WTC11 (cell line): ENCODE measurements at regions not wholly inside any gene's neighbourhood (a gene's known extent, or its start where the extent isn't known, plus 50 kb on each side); places are given as distances from the start of the nearest gene placed in this dataset.

ENCODE experiments used
- ATAC-seq: fragments of 200-7000 bp; cut with Tn5 transposase; 2 replicates; pipeline ENCODE4 v1.10.0; 2021; ENCODE audit warnings: mild to moderate bottlenecking, moderate library complexity
- CTCF ChIA-PET: fragments of 300-600 bp; sonication (Branson Sonifier 250); formaldehyde crosslinking; loops from one replicate; lab custom pipeline; 2021; ENCODE audit warnings: antibody characterized with exemption; lab: Charles Lee
- POLR2A ChIA-PET: fragments of 350-600 bp; sonication (Branson Sonifier 250); formaldehyde crosslinking; loops from one replicate; lab custom pipeline; 2021; ENCODE audit warnings: antibody characterized with exemption; lab: Charles Lee
- DNase-seq: peaks from one replicate; pipeline ENCODE4 v3.0.0; 2021; ENCODE audit warnings: low spot score
- H3K27ac Mint-ChIP-seq: 2 replicates; pipeline ENCODE4 v1.8.0; 2021; ENCODE audit warnings: mixed read lengths
- H3K27me3 Mint-ChIP-seq: 2 replicates; pipeline ENCODE4 v1.8.0; 2021; ENCODE audit warnings: low read depth, mild to moderate bottlenecking, moderate library complexity, mixed read lengths
- H3K36me3 Mint-ChIP-seq: 2 replicates; pipeline ENCODE4 v1.8.0; 2021; ENCODE audit warnings: mixed read lengths
- H3K4me1 Mint-ChIP-seq: 2 replicates; pipeline ENCODE4 v1.8.0; 2022; ENCODE audit warnings: mixed read lengths
- H3K4me3 Mint-ChIP-seq: 2 replicates; pipeline ENCODE4 v1.8.0; 2021; ENCODE audit warnings: mild to moderate bottlenecking, moderate library complexity, mixed read lengths
- H3K9me3 Mint-ChIP-seq: 2 replicates; pipeline ENCODE4 v1.8.0; 2021; ENCODE audit warnings: mixed read lengths
- AR ChIP-seq: fragments of 250-450 bp; sonication (Bioruptor Pico); IDR thresholded peaks from 2 replicates; pipeline ENCODE4 v1.9.0; 2021; ENCODE audit warnings: mild to moderate bottlenecking
- CBFB ChIP-seq: sonication (generic); formaldehyde crosslinking; IDR thresholded peaks from 2 replicates; pipeline ENCODE4 v1.8.1; 2022; ENCODE audit warnings: mild to moderate bottlenecking, low read depth, missing genetic modification reagents
- E2F1 ChIP-seq: sonication (generic); formaldehyde crosslinking; IDR thresholded peaks from 2 replicates; pipeline ENCODE4 v1.8.0; 2022; ENCODE audit warnings: mild to moderate bottlenecking, missing genetic modification reagents
- E2F5 ChIP-seq: sonication (generic); formaldehyde crosslinking; IDR thresholded peaks from 2 replicates; pipeline ENCODE4 v1.8.1; 2022; ENCODE audit warnings: mild to moderate bottlenecking, moderate library complexity, missing genetic modification reagents
- ESRRA ChIP-seq: sonication (generic); formaldehyde crosslinking; IDR thresholded peaks from 2 replicates; pipeline ENCODE4 v1.8.1; 2022; ENCODE audit warnings: mild to moderate bottlenecking, missing genetic modification reagents, borderline replicate concordance
- ETV6 ChIP-seq: sonication (generic); formaldehyde crosslinking; IDR thresholded peaks from 2 replicates; pipeline ENCODE4 v1.8.1; 2022; ENCODE audit warnings: mild to moderate bottlenecking, missing genetic modification reagents
- HMGXB4 ChIP-seq: sonication (generic); formaldehyde crosslinking; IDR thresholded peaks from 2 replicates; pipeline ENCODE4 v1.8.1; 2023; ENCODE audit warnings: mild to moderate bottlenecking, moderate library complexity, missing genetic modification reagents
- IRF1 ChIP-seq: sonication (generic); formaldehyde crosslinking; IDR thresholded peaks from 2 replicates; pipeline ENCODE4 v1.8.0; 2023; ENCODE audit warnings: missing genetic modification reagents
- IRF2 ChIP-seq: sonication (generic); formaldehyde crosslinking; IDR thresholded peaks from 2 replicates; pipeline ENCODE4 v1.8.0; 2022; ENCODE audit warnings: low read depth, missing genetic modification reagents, borderline replicate concordance
- NFATC4 ChIP-seq: fragments of 250-450 bp; sonication (Bioruptor Pico); IDR thresholded peaks from 2 replicates; pipeline ENCODE4 v1.9.0; 2021; ENCODE audit warnings: mild to moderate bottlenecking
- NFE2L1 ChIP-seq: sonication (generic); formaldehyde crosslinking; IDR thresholded peaks from 2 replicates; pipeline ENCODE4 v1.8.1; 2023; ENCODE audit warnings: missing genetic modification reagents
- SMAD3 ChIP-seq: sonication (generic); formaldehyde crosslinking; IDR thresholded peaks from 2 replicates; pipeline ENCODE4 v1.8.0; 2022; ENCODE audit warnings: missing genetic modification reagents, mild to moderate bottlenecking, borderline replicate concordance
- SOX15 ChIP-seq: fragments of 250-450 bp; sonication (Bioruptor Pico); IDR thresholded peaks from 2 replicates; pipeline ENCODE4 v1.9.0; 2021; ENCODE audit warnings: mild to moderate bottlenecking
- TEAD4 ChIP-seq: sonication (generic); formaldehyde crosslinking; IDR thresholded peaks from 2 replicates; pipeline ENCODE4 v1.8.0; 2022; ENCODE audit warnings: mild to moderate bottlenecking, missing genetic modification reagents
- ZBTB21 ChIP-seq: sonication (generic); formaldehyde crosslinking; IDR thresholded peaks from 2 replicates; pipeline ENCODE4 v1.8.1; 2023; ENCODE audit warnings: mild to moderate bottlenecking, missing genetic modification reagents, borderline replicate concordance
- ZNF121 ChIP-seq: sonication (generic); formaldehyde crosslinking; IDR thresholded peaks from 2 replicates; pipeline ENCODE4 v1.8.0; 2023; ENCODE audit warnings: missing genetic modification reagents
- ZNF263 ChIP-seq: sonication (generic); formaldehyde crosslinking; IDR thresholded peaks from 2 replicates; pipeline ENCODE4 v1.8.1; 2022; ENCODE audit warnings: low read depth, mild to moderate bottlenecking, moderate library complexity, missing genetic modification reagents
- ZNF416 ChIP-seq: fragments of 250-450 bp; sonication (Bioruptor Pico); IDR thresholded peaks from 2 replicates; pipeline ENCODE4 v1.9.0; 2021; ENCODE audit warnings: mild to moderate bottlenecking, inconsistent platforms
- TF ChIP-seq, protein P1 (sequence below): sonication (generic); formaldehyde crosslinking; IDR thresholded peaks from 2 replicates; pipeline ENCODE4 v1.8.1; 2022; ENCODE audit warnings: low read depth, mild to moderate bottlenecking, moderate library complexity, missing genetic modification reagents, borderline replicate concordance
- TF ChIP-seq, protein P2 (sequence below): fragments of 250-450 bp; sonication (Bioruptor Pico); IDR thresholded peaks from 2 replicates; pipeline ENCODE4 v1.9.0; 2021; ENCODE audit warnings: mild to moderate bottlenecking
- TF ChIP-seq, protein P3 (sequence below): fragments of 250-450 bp; sonication (Bioruptor Pico); IDR thresholded peaks from 2 replicates; pipeline ENCODE4 v2.1.2; 2022; ENCODE audit warnings: mild to moderate bottlenecking, moderate library complexity

DNA sequence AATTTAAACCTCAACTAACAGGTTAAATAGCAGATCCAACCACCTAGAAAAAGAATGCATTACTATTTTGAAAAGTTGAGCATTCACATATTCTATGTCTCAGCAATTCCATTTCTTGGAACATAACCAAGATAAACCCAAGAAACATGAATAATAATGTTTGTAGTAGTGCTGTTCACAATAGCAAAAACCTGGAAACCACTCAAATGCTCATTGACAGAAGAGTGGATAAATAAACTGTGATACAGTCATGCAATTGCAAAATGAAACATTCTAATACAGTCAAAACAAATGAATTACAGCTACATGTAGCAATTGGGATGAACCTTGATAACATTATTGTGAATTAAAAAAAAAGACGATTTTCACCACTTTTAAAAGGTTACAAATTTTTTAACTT, 162.8 kb upstream of the TMEM45B start (continued):
- no peak for TF ChIP-seq HMGXB4 (CRISPR knock-in tag)
- no peak for TF ChIP-seq AR
- TF ChIP-seq ZNF263 = no peak
- TF ChIP-seq NFE2L1 (CRISPR knock-in tag) = no peak

GRCh38 chr11:129655247-129655832, 160.3 kb upstream of the TMEM45B start:
- Mint-ChIP-seq H3K9me3 (peaks cover 37% of the 10 kb centered on the region), H3K27me3 (peaks cover 3% of the 10 kb centered on the region; the same call in 1 of the 2 replicates), H3K36me3 (peaks cover 17% of the 10 kb centered on the region), H3K4me1 (peaks cover 10% of the 10 kb centered on the region), H3K27ac (no peak overlapping the region), H3K4me3 (no peak overlapping the region)
- DNase-seq (no peak), ATAC-seq (no peak)
- TF ChIP-seq, protein P1, sequence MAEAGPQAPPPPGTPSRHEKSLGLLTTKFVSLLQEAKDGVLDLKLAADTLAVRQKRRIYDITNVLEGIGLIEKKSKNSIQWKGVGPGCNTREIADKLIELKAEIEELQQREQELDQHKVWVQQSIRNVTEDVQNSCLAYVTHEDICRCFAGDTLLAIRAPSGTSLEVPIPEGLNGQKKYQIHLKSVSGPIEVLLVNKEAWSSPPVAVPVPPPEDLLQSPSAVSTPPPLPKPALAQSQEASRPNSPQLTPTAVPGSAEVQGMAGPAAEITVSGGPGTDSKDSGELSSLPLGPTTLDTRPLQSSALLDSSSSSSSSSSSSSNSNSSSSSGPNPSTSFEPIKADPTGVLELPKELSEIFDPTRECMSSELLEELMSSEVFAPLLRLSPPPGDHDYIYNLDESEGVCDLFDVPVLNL (CRISPR knock-in tag) = no peak
- TF ChIP-seq NFATC4 (CRISPR knock-in tag) (no peak), ZBTB21 (CRISPR knock-in tag) (no peak), CBFB (CRISPR knock-in tag) (no peak), TEAD4 (CRISPR knock-in tag) (no peak), IRF2 (no peak), SOX15 (CRISPR knock-in tag) (no peak), SMAD3 (no peak)
- ChIA-PET CTCF (interaction anchor here (4.3 kb wide), 1 partner anchor 40 kb away, joined by 28 read pairs; no protein-coding TSS in a partner anchor), POLR2A (no interaction called here)

- ATAC-seq = no peak; the same call in 1 of the 2 replicates
- no peaks in the 10 kb centered on the region; the same call in 1 of the 2 replicates for H3K27me3 Mint-ChIP-seq
- no peak for TF ChIP-seq ETV6 (CRISPR knock-in tag)
- no peak for TF ChIP-seq ZNF121 (CRISPR knock-in tag)
- no peak for TF ChIP-seq ZNF416
- no peak for TF ChIP-seq E2F5 (CRISPR knock-in tag)
- no peak for TF ChIP-seq TEAD4 (CRISPR knock-in tag)
- TF ChIP-seq, protein P2, sequence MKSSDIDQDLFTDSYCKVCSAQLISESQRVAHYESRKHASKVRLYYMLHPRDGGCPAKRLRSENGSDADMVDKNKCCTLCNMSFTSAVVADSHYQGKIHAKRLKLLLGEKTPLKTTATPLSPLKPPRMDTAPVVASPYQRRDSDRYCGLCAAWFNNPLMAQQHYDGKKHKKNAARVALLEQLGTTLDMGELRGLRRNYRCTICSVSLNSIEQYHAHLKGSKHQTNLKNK (CRISPR knock-in tag) = no peak
- TF ChIP-seq, protein P3, sequence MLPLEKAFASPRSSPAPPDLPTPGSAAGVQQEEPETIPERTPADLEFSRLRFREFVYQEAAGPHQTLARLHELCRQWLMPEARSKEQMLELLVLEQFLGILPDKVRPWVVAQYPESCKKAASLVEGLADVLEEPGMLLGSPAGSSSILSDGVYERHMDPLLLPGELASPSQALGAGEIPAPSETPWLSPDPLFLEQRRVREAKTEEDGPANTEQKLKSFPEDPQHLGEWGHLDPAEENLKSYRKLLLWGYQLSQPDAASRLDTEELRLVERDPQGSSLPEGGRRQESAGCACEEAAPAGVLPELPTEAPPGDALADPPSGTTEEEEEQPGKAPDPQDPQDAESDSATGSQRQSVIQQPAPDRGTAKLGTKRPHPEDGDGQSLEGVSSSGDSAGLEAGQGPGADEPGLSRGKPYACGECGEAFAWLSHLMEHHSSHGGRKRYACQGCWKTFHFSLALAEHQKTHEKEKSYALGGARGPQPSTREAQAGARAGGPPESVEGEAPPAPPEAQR (CRISPR knock-in tag) = no peak
- no peak for TF ChIP-seq IRF1
- TF ChIP-seq ESRRA = no peak
- TF ChIP-seq E2F1 (CRISPR knock-in tag) = no peak
Observed at GRCh38 chr11:129657866-129658525, 157.7 kb upstream of the TMEM45B start.

More at GRCh38 chr11:129657866-129658525, 157.7 kb upstream of the TMEM45B start:
- DNase-seq = no peak
- POLR2A ChIA-PET = no interaction called here
- peaks cover 17% of the 10 kb centered on the region for H3K36me3 Mint-ChIP-seq
- H3K9me3 Mint-ChIP-seq = peaks cover 31% of the 10 kb centered on the region
- no peak overlapping the region for H3K27ac Mint-ChIP-seq
- CTCF ChIA-PET = interaction anchor here (0.5 to 4.3 kb wide), 11 partner anchors 14 to 446 kb away, joined by 3 to 28 read pairs (median 4); partner anchors contain the start of gene BARX2
- H3K4me1 Mint-ChIP-seq = peaks cover 10% of the 10 kb centered on the region
- no peak overlapping the region for H3K4me3 Mint-ChIP-seq
